K562 (cell line): ENCODE measurements at regions not wholly inside any gene's neighbourhood (a gene's known extent, or its start where the extent isn't known, plus 50 kb on each side); places are given as distances from the start of the nearest gene placed in this dataset.

Source experiments
- ATAC-seq: fragments of 200-7000 bp; cut with Tn5 transposase; 3 replicates; pipeline ENCODE4 v1.9.1; 2020; ENCODE audit warnings: moderate library complexity
- BruUV-seq: library from RNA; stranded (reverse); fragments of 400-500 nt; replicated peaks from 2 replicates; lab custom pipeline; 2021; lab: Mats Ljungman, UMichigan
- CTCF ChIA-PET: fragments of 300-600 bp; formaldehyde crosslinking; extraction: SDS; loops from one replicate; lab custom pipeline; 2021; ENCODE audit warnings: low intra/inter-chr PET ratio; lab: Yijun Ruan, JAX
- POLR2A ChIA-PET: fragments of 300-600, 350-650 bp; sonication (Branson Sonifier 250); formaldehyde crosslinking; extraction: SDS; loops from one replicate; lab custom pipeline; 2021; ENCODE audit warnings: antibody characterized with exemption, inconsistent platforms; lab: Yijun Ruan, JAX
- DNase-seq, 4 experiments: peaks; one replicate each; pipeline versions ENCODE4 v3.0.0 to v3.0.0-alpha.2; 2011 to 2018; ENCODE audit warnings: low spot score in 3 of 4, mixed read lengths in 3 of 4; ENCODE audit errors: extremely low read depth in 1 of 4
- FAIRE-seq: peaks from 2 replicates; lab custom pipeline; 2011; peaks lifted over from hg19 to GRCh38; lab: Jason Lieb, UNC
- H2AFZ ChIP-seq: 2 replicates; pipeline ENCODE4 v1.6.0; 2011; ENCODE audit warnings: low read depth, low read length, control low read depth, inconsistent platforms
- H3K27ac ChIP-seq: fragments of 200-600 bp; 3 replicates; pipeline ENCODE4 v1.8.0; 2011; ENCODE audit warnings: low read depth, mild to moderate bottlenecking, control low read depth, inconsistent platforms, low read length, moderate library complexity, mixed read lengths; ENCODE audit errors: extremely low read depth
- H3K27me3 ChIP-seq, 2 experiments: fragments of 300-600 bp in 1 of 2; 2 replicates in 1 of 2; 3 replicates in 1 of 2; pipeline versions ENCODE4 v1.6.0 to v1.8.0; 2011; ENCODE audit warnings: inconsistent platforms in 2 of 2, low read length in 2 of 2, mild to moderate bottlenecking in 1 of 2, mixed read lengths in 1 of 2, moderate library complexity in 1 of 2; ENCODE audit not compliant: control insufficient read depth in 2 of 2, insufficient read depth in 2 of 2
- H3K36me3 ChIP-seq: fragments of 300-600 bp; 3 replicates; pipeline ENCODE4 v1.8.0; 2011; ENCODE audit warnings: mild to moderate bottlenecking, low read length, inconsistent platforms; ENCODE audit not compliant: control insufficient read depth, insufficient read depth
- H3K4me1 ChIP-seq, 2 experiments: fragments of 200-600 bp in 1 of 2; replicated peaks in 1 of 2; 2 replicates in 1 of 2; 3 replicates in 1 of 2; pipeline versions ENCODE4 v1.5.1 to v1.8.0; 2011; ENCODE audit warnings: inconsistent platforms in 2 of 2, low read length in 2 of 2, mild to moderate bottlenecking in 1 of 2, mixed read lengths in 1 of 2, moderate library complexity in 1 of 2; ENCODE audit not compliant: control insufficient read depth in 2 of 2, insufficient read depth in 2 of 2
- H3K4me2 ChIP-seq: 2 replicates; pipeline ENCODE4 v1.6.1; 2011; ENCODE audit warnings: low read length, control low read depth, inconsistent platforms, mixed read lengths; ENCODE audit not compliant: insufficient read depth
- H3K4me3 ChIP-seq: fragments of 200-600 bp; sonication (generic), shearing (Covaris generic); 2 replicates; pipeline ENCODE4 v1.5.1; 2016; ENCODE audit warnings: control low read depth, inconsistent platforms
- H3K79me2 ChIP-seq: fragments of 200-600 bp; 3 replicates; pipeline ENCODE4 v1.8.0; 2011; ENCODE audit warnings: low read length, inconsistent platforms; ENCODE audit not compliant: control insufficient read depth, insufficient read depth
- H3K9ac ChIP-seq, 2 experiments: 2 replicates each; pipeline versions ENCODE4 v1.6.0 to v1.6.1; 2011; ENCODE audit warnings: low read depth in 2 of 2, low read length in 2 of 2, control low read depth in 1 of 2, inconsistent platforms in 1 of 2, mild to moderate bottlenecking in 1 of 2, mixed read lengths in 1 of 2; ENCODE audit not compliant: insufficient read depth in 1 of 2
- H3K9me1 ChIP-seq: one replicate; pipeline ENCODE4 v1.6.0; 2011; ENCODE audit warnings: inconsistent platforms, mild to moderate bottlenecking, low read length, moderate library complexity; ENCODE audit not compliant: control insufficient read depth, insufficient read depth
- H3K9me3 ChIP-seq: replicated peaks from 2 replicates; pipeline ENCODE4 v1.5.1; 2011; ENCODE audit warnings: low read depth, low read length, inconsistent platforms; ENCODE audit not compliant: control insufficient read depth, insufficient read depth
- H4K20me1 ChIP-seq: replicated peaks from 2 replicates; pipeline ENCODE4 v1.6.1; 2011; ENCODE audit warnings: low read length, inconsistent platforms, mixed read lengths; ENCODE audit not compliant: control insufficient read depth, insufficient read depth
- FOXK2 ChIP-seq, 2 experiments: fragments of 450-650 bp; IDR thresholded peaks in 1 of 2; conservative IDR thresholded peaks in 1 of 2; 2 replicates each; pipeline ENCODE4 v1.6.1; 2016; ENCODE audit warnings: low read depth in 2 of 2, mild to moderate bottlenecking in 1 of 2
- HCFC1 ChIP-seq: IDR thresholded peaks from 2 replicates; pipeline ENCODE4 v1.6.1; 2012; ENCODE audit warnings: low read depth, low read length, improper control_type of control experiment
- JUND ChIP-seq, 2 experiments: IDR thresholded peaks; 2 replicates in 1 of 2; 3 replicates in 1 of 2; pipeline ENCODE4 v1.6.1; 2011; ENCODE audit warnings: borderline replicate concordance in 2 of 2, low read depth in 2 of 2, low read length in 2 of 2, improper control_type of control experiment in 1 of 2, missing biosample characterization in 1 of 2, missing genetic modification characterization in 1 of 2, missing genetic modification reagents in 1 of 2
- LCOR ChIP-seq: sonication (generic); formaldehyde crosslinking; IDR thresholded peaks from 2 replicates; pipeline ENCODE4 v1.8.0; 2022; ENCODE audit warnings: mild to moderate bottlenecking, missing genetic modification reagents
- SMC3 ChIP-seq: conservative IDR thresholded peaks from 2 replicates; pipeline ENCODE4 v1.6.1; 2011; ENCODE audit warnings: low read depth, low read length, improper control_type of control experiment; ENCODE audit not compliant: insufficient read depth
- TEAD2 ChIP-seq: fragments of 450-650 bp; IDR thresholded peaks from 2 replicates; pipeline ENCODE4 v1.6.1; 2016; ENCODE audit warnings: missing genetic modification characterization, control low read depth, missing compliant biosample characterization
- ZFP30 ChIP-seq: fragments of 250-450 bp; sonication (Bioruptor Pico); IDR thresholded peaks from 2 replicates; pipeline ENCODE4 v1.8.0; 2022; ENCODE audit warnings: moderate library complexity, mild to moderate bottlenecking, inconsistent platforms, borderline replicate concordance
- ZNF764 ChIP-seq: fragments of 250-450 bp; sonication (Bioruptor Pico); IDR thresholded peaks from 2 replicates; pipeline ENCODE4 v1.4.0; 2020; ENCODE audit warnings: low read depth, mild to moderate bottlenecking, moderate library complexity
- ZNF830 ChIP-seq: fragments of 250-450 bp; sonication (Bioruptor Pico); IDR thresholded peaks from 2 replicates; pipeline ENCODE4 v1.5.0; 2021; ENCODE audit warnings: mild to moderate bottlenecking
- ZSCAN29 ChIP-seq: fragments of 450-650 bp; IDR thresholded peaks from 2 replicates; pipeline ENCODE4 v1.6.1; 2017
- WGBS: fragments of 100-300 bp; shearing (Covaris generic); methylation state at CpG from one replicate; pipeline ENCODE4 v1.1.6; 2016; ENCODE audit warnings: low coverage, mixed read lengths; ENCODE audit not compliant: insufficient coverage; ENCODE audit errors: missing lambda C conversion rate; 5-methylcytosine and 5-hydroxymethylcytosine counted together
- in situ Hi-C: fragments of 300-500 bp; cut with MboI; formaldehyde crosslinking; loops from 4 replicates; pipeline ENCODE4 v1.15.0; 2018; ENCODE audit warnings: inconsistent platforms, mixed read lengths
- intact Hi-C: fragments of 100-400 bp; cut with micrococcal nuclease; formaldehyde crosslinking; loops from 2 replicates; pipeline ENCODE4 v1.14.2; 2022
- TF ChIP-seq, protein P1 (sequence below): sonication (generic); formaldehyde crosslinking; IDR thresholded peaks from 2 replicates; pipeline ENCODE4 v1.8.1; 2022; ENCODE audit warnings: missing genetic modification reagents

DNA sequence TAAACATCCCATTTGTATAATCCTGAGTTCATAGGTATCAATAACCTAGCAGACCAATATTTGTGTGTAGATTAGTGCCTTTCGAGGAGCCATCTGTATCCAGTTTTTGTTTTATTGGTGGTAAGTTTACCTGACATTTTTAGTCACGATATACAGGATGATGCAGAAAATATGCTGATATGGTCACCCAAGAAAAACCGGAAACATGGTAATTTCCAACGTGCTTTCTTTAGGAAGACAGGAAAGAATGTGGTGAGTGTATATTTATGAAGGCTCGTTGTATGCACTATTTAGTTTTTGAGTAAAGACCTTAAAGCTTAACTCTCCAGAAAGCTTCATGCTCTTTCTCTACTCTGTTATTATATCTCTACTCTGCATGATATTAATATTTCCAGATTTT lies 180.2 kb upstream of the PHACTR1 start:
- WGBS, result 0% methylated on average over 5 of the region's 5 CpGs
- intact Hi-C loops, result no loop called here
- Histone ChIP-seq H3K36me3 (no peaks in the 10 kb centered on the region), H3K27ac (no peak overlapping the region), H3K9me3 (no peaks in the 10 kb centered on the region), H3K9ac (no peak overlapping the region), H3K4me2 (no peak overlapping the region), H3K27me3 (no peaks in the 10 kb centered on the region; a peak in 1 of 5 replicates), H3K4me1 (no peaks in the 10 kb centered on the region), H2AFZ (no peak overlapping the region), H3K4me3 (no peak overlapping the region), H4K20me1 (no peaks in the 10 kb centered on the region), H3K79me2 (no peaks in the 10 kb centered on the region), H3K9me1 (no peaks in the 10 kb centered on the region)
- no peak for ATAC-seq
- in situ Hi-C loops, result no loop called here
- TF ChIP-seq ZSCAN29, result no peak
- TF ChIP-seq, protein P1, sequence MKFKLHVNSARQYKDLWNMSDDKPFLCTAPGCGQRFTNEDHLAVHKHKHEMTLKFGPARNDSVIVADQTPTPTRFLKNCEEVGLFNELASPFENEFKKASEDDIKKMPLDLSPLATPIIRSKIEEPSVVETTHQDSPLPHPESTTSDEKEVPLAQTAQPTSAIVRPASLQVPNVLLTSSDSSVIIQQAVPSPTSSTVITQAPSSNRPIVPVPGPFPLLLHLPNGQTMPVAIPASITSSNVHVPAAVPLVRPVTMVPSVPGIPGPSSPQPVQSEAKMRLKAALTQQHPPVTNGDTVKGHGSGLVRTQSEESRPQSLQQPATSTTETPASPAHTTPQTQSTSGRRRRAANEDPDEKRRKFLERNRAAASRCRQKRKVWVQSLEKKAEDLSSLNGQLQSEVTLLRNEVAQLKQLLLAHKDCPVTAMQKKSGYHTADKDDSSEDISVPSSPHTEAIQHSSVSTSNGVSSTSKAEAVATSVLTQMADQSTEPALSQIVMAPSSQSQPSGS (CRISPR knock-in tag), result no peak
- TF ChIP-seq TEAD2 (tag), result no peak
- TF ChIP-seq JUND (IDR thresholded peaks at IDR 0.05; ENCODE audit: borderline replicate concordance, low read depth, low read length), result no peak
- TF ChIP-seq JUND (tag; IDR thresholded peaks at IDR 0.05; ENCODE audit: borderline replicate concordance, low read depth, low read length), result no peak
- no peak for TF ChIP-seq LCOR (CRISPR knock-in tag)
- TF ChIP-seq ZNF764 (CRISPR knock-in tag), result no peak
- no peak for TF ChIP-seq SMC3
- no peak for TF ChIP-seq ZFP30 (CRISPR knock-in tag)
- TF ChIP-seq ZNF830 (CRISPR knock-in tag), result no peak
- TF ChIP-seq FOXK2 (conservative IDR thresholded peaks at IDR 0.05 in 1 of 2, IDR thresholded peaks at IDR 0.05 in 1 of 2; ENCODE audit: low read depth in 2 of 2), result no peak
- TF ChIP-seq HCFC1, result no peak
- DNase-seq, result no peak
- no TSS peak for BruUV-seq
- CTCF ChIA-PET, result no interaction called here
- POLR2A ChIA-PET, result no interaction called here
- FAIRE-seq, result no peak
